T47D (cell line): ENCODE measurements at regions not wholly inside any gene's neighbourhood (a gene's known extent, or its start where the extent isn't known, plus 50 kb on each side); places are given as distances from the start of the nearest gene placed in this dataset.

Experiments
- DNase-seq, 2 experiments: peaks; one replicate each; pipeline versions ENCODE4 v3.0.0 to v3.0.0-alpha.2; 2011 to 2012; ENCODE audit warnings: low read depth in 1 of 2, low spot score in 1 of 2
- JUND ChIP-seq: IDR thresholded peaks from 2 replicates; pipeline ENCODE4 v1.6.1; 2012; ENCODE audit warnings: low read depth
- in situ Hi-C: cut with HindIII; loops from 2 replicates; pipeline ENCODE4 v1.10.0; 2016; ENCODE audit warnings: low sequenced_read_pairs, low pct_unique_long_range_greater_than_20kb

- DNase-seq: peak in 1 of 2 experiments; percentile 54
- in situ Hi-C loops: no loop called here
- TF ChIP-seq JUND: no peak
These were observed 91.7 kb upstream of the PDE7B start for GRCh38 chr6:135759831-135760230.

GRCh38 chr6:135774006-135774405, 77.5 kb upstream of the PDE7B start:
- no peak for TF ChIP-seq JUND
- no peak for DNase-seq
- in situ Hi-C loops: no loop called here

GRCh38 chr6:135779213-135779612, 72.3 kb upstream of the PDE7B start:
- in situ Hi-C loops: no loop called here
- DNase-seq: no peak
- no peak for TF ChIP-seq JUND

- in situ Hi-C loops: no loop called here
- no peak for TF ChIP-seq JUND
- DNase-seq: no peak
These were observed 71.2 kb upstream of the PDE7B start for GRCh38 chr6:135780326-135780725.

- in situ Hi-C loops: no loop called here
- no peak for DNase-seq
- TF ChIP-seq JUND: no peak
These were observed 69.0 kb upstream of the PDE7B start for GRCh38 chr6:135782546-135782945.

- DNase-seq: no peak
- in situ Hi-C loops: no loop called here
- no peak for TF ChIP-seq JUND
These were observed 67.0 kb upstream of the PDE7B start for GRCh38 chr6:135784507-135784906.

- in situ Hi-C loops: no loop called here
- no peak for DNase-seq
- TF ChIP-seq JUND: no peak
These were observed 62.0 kb upstream of the PDE7B start for GRCh38 chr6:135789375-135790050.

- no peak for TF ChIP-seq JUND
- in situ Hi-C loops: no loop called here
- no peak for DNase-seq
These were observed 60.1 kb upstream of the PDE7B start for GRCh38 chr6:135791441-135791840.

GRCh38 chr6:135796643-135797305, 54.7 kb upstream of the PDE7B start:
- DNase-seq: peak in 1 of 2 experiments; percentile 1
- in situ Hi-C loops: no loop called here
- TF ChIP-seq JUND: no peak

GRCh38 chr6:135797361-135797760, 54.1 kb upstream of the PDE7B start:
- in situ Hi-C loops: no loop called here
- no peak for DNase-seq
- TF ChIP-seq JUND: no peak

GRCh38 chr6:135798751-135799515, 52.6 kb upstream of the PDE7B start:
- no peak for DNase-seq
- in situ Hi-C loops: no loop called here
- TF ChIP-seq JUND: no peak
